B cell (primary cell): ENCODE measurements at regions not wholly inside any gene's neighbourhood (a gene's known extent, or its start where the extent isn't known, plus 50 kb on each side); places are given as distances from the start of the nearest gene placed in this dataset.

Source experiments
- ATAC-seq: fragments of 200-7000 bp; cut with Tn5 transposase; one replicate; pipeline ENCODE4 v1.10.0; 2021; ENCODE audit warnings: low read depth, mild to moderate bottlenecking, moderate number of reproducible peaks, moderate library complexity
- CTCF ChIA-PET: fragments of 350-600 bp; sonication (Branson Sonifier 250); formaldehyde crosslinking; loops from one replicate; lab custom pipeline; 2021; ENCODE audit warnings: antibody characterized with exemption, inconsistent platforms; lab: Charles Lee
- POLR2A ChIA-PET: fragments of 350-600 bp; sonication (Branson Sonifier 250); formaldehyde crosslinking; loops from one replicate; lab custom pipeline; 2021; ENCODE audit warnings: antibody characterized with exemption; lab: Charles Lee
- DNase-seq: peaks from one replicate; pipeline ENCODE4 v3.0.0; 2013
- H2AFZ ChIP-seq: 2 replicates; pipeline ENCODE4 v1.6.1; 2012; ENCODE audit warnings: mild to moderate bottlenecking, low read depth, low read length; ENCODE audit not compliant: insufficient read depth, poor library complexity, severe bottlenecking
- H3K27ac ChIP-seq, 2 donors: 1 replicate in 1 of 2; 2 replicates in 1 of 2; pipeline ENCODE4 v1.5.1; 2012 to 2013; ENCODE audit warnings: low read length in 2 of 2, mild to moderate bottlenecking in 2 of 2, moderate library complexity in 1 of 2
- H3K27me3 ChIP-seq, 4 experiments: fragments of 200-600 bp in 1 of 4; sonication (generic) in 1 of 4; replicated peaks in 1 of 4; 1 replicate in 2 of 4; 2 replicates in 2 of 4; pipeline versions ENCODE4 v1.6.1 to v1.7.0; 2013 to 2016; ENCODE audit warnings: low read length in 3 of 4, mild to moderate bottlenecking in 2 of 4, mixed read lengths in 1 of 4, moderate library complexity in 1 of 4; ENCODE audit not compliant: insufficient read depth in 4 of 4, control insufficient read depth in 3 of 4; ENCODE audit errors: control extremely low read depth in 1 of 4
- H3K36me3 ChIP-seq, 2 experiments: replicated peaks in 1 of 2; 1 replicate in 1 of 2; 2 replicates in 1 of 2; pipeline versions ENCODE4 v1.6.1 to v1.7.1; 2013; ENCODE audit warnings: low read length in 1 of 2; ENCODE audit not compliant: insufficient read depth in 2 of 2, control insufficient read depth in 1 of 2; ENCODE audit errors: control extremely low read depth in 1 of 2, extremely low read depth in 1 of 2
- H3K4me1 ChIP-seq, 2 donors: fragments of 200-600 bp in 1 of 2; sonication (generic) in 1 of 2; 1 replicate in 1 of 2; 2 replicates in 1 of 2; pipeline versions ENCODE4 v1.5.1 to v1.6.1; 2013 to 2017; ENCODE audit warnings: low read length in 2 of 2; ENCODE audit not compliant: control insufficient read depth in 2 of 2, insufficient read depth in 2 of 2
- H3K4me2 ChIP-seq: replicated peaks from 2 replicates; pipeline ENCODE3; 2012; ENCODE audit warnings: mild to moderate bottlenecking, low read depth, low read length; ENCODE audit not compliant: poor library complexity, severe bottlenecking
- H3K4me3 ChIP-seq, 5 experiments: fragments of 200-600 bp in 1 of 5; sonication (generic) in 1 of 5; 1 replicate in 3 of 5; 2 replicates in 2 of 5; pipeline versions ENCODE4 v1.5.1 to v1.7.0; 2011 to 2016; ENCODE audit warnings: low read length in 4 of 5, mild to moderate bottlenecking in 4 of 5, low read depth in 2 of 5, control low read depth in 1 of 5, moderate library complexity in 1 of 5; ENCODE audit not compliant: insufficient read depth in 1 of 5; ENCODE audit errors: control extremely low read depth in 1 of 5, extremely low read depth in 1 of 5
- H3K79me2 ChIP-seq: fragments of 200-600 bp; sonication (generic); one replicate; pipeline ENCODE4 v1.6.0; 2016; ENCODE audit warnings: low read length; ENCODE audit not compliant: control insufficient read depth, insufficient read depth
- H3K9ac ChIP-seq: fragments of 200-600 bp; sonication (generic); 2 replicates; pipeline ENCODE4 v1.6.1; 2017; ENCODE audit warnings: mild to moderate bottlenecking, low read length, moderate library complexity
- H3K9me3 ChIP-seq, 3 donors: one replicate each; pipeline versions ENCODE4 v1.6.1 to v1.7.1; 2013; ENCODE audit warnings: low read length in 2 of 3; ENCODE audit not compliant: control insufficient read depth in 2 of 3, insufficient read depth in 1 of 3; ENCODE audit errors: control extremely low read depth in 1 of 3
- H4K20me1 ChIP-seq: 2 replicates; pipeline ENCODE4 v1.6.0; 2012; ENCODE audit warnings: mild to moderate bottlenecking, low read length; ENCODE audit not compliant: insufficient read depth, control insufficient read depth, poor library complexity, severe bottlenecking
- H3K27ac Mint-ChIP-seq: one replicate; pipeline ENCODE4 v1.8.0; 2021; ENCODE audit warnings: mixed read lengths
- H3K27me3 Mint-ChIP-seq: one replicate; pipeline ENCODE4 v1.8.0; 2021; ENCODE audit warnings: mixed read lengths
- H3K4me1 Mint-ChIP-seq: one replicate; pipeline ENCODE4 v1.8.0; 2021; ENCODE audit warnings: mixed read lengths
- H3K4me3 Mint-ChIP-seq: one replicate; pipeline ENCODE4 v1.8.0; 2021; ENCODE audit warnings: mixed read lengths
- H3K9me3 Mint-ChIP-seq: one replicate; pipeline ENCODE4 v1.8.0; 2022; ENCODE audit warnings: mixed read lengths; ENCODE audit not compliant: insufficient read depth
- EZH2 ChIP-seq: IDR thresholded peaks from 2 replicates; pipeline ENCODE4 v1.6.1; 2012; ENCODE audit warnings: borderline replicate concordance, low read depth, mild to moderate bottlenecking, moderate library complexity, low read length; ENCODE audit not compliant: insufficient read depth, poor library complexity, severe bottlenecking
- WGBS: methylation state at CpG from one replicate; pipeline ENCODE4 v1.1.5; 2013; ENCODE audit warnings: missing lambda C conversion rate; ENCODE audit not compliant: insufficient coverage; 5-methylcytosine and 5-hydroxymethylcytosine counted together
- intact Hi-C: fragments of 100-400 bp; cut with micrococcal nuclease; formaldehyde crosslinking; loops from one replicate; pipeline ENCODE4 v1.10.0; 2022
- TF ChIP-seq, protein P1 (sequence below): fragments of 200-600 bp; IDR thresholded peaks from one replicate; pipeline ENCODE4 v1.8.0; 2022; ENCODE audit warnings: antibody characterized with exemption, mild to moderate bottlenecking

DNA sequence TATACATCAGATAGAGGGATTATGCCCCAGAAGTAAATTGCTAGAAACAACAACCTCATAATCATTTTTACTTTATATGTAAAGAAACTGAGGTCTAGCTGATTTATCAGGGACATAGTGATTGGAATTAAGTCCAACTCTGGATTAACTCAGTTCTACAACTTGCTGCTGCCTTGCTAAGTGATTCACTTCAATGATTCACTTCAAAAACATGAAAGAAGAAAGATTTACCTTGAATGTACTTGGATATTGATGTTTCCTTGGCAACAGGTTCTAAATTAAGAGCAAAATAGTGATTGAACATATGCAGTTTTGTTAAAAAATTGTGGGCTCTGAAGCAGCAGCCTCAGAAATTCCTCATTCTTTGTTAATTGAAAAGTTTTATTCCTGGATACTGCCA, 99.8 kb upstream of the H2AZ1 start:
- Histone ChIP-seq H3K36me3 (no peaks in the 10 kb centered on the region), H3K4me2 (no peak overlapping the region), H2AFZ (no peak overlapping the region), H3K4me3 (no peak overlapping the region), H3K9me3 (no peaks in the 10 kb centered on the region), H3K4me1 (no peaks in the 10 kb centered on the region), H3K79me2 (no peaks in the 10 kb centered on the region), H4K20me1 (no peaks in the 10 kb centered on the region), H3K27ac (no peak overlapping the region), H3K9ac (no peak overlapping the region), H3K27me3 (peaks cover 0 to 11% (median 0%) of the 10 kb centered on the region in 4 experiments)
- ChIA-PET POLR2A (no interaction called here), CTCF (no interaction called here)
- peaks cover 22% of the 10 kb centered on the region for H3K27me3 Mint-ChIP-seq
- H3K27ac Mint-ChIP-seq: no peak overlapping the region
- no peaks in the 10 kb centered on the region for H3K9me3 Mint-ChIP-seq
- no peaks in the 10 kb centered on the region for H3K4me1 Mint-ChIP-seq
- intact Hi-C loops: no loop called here
- no peak for ATAC-seq
- H3K4me3 Mint-ChIP-seq: no peak overlapping the region
- TF ChIP-seq, protein P1, sequence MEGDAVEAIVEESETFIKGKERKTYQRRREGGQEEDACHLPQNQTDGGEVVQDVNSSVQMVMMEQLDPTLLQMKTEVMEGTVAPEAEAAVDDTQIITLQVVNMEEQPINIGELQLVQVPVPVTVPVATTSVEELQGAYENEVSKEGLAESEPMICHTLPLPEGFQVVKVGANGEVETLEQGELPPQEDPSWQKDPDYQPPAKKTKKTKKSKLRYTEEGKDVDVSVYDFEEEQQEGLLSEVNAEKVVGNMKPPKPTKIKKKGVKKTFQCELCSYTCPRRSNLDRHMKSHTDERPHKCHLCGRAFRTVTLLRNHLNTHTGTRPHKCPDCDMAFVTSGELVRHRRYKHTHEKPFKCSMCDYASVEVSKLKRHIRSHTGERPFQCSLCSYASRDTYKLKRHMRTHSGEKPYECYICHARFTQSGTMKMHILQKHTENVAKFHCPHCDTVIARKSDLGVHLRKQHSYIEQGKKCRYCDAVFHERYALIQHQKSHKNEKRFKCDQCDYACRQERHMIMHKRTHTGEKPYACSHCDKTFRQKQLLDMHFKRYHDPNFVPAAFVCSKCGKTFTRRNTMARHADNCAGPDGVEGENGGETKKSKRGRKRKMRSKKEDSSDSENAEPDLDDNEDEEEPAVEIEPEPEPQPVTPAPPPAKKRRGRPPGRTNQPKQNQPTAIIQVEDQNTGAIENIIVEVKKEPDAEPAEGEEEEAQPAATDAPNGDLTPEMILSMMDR: no peak
- no peak for TF ChIP-seq EZH2
- no peak for DNase-seq

DNA sequence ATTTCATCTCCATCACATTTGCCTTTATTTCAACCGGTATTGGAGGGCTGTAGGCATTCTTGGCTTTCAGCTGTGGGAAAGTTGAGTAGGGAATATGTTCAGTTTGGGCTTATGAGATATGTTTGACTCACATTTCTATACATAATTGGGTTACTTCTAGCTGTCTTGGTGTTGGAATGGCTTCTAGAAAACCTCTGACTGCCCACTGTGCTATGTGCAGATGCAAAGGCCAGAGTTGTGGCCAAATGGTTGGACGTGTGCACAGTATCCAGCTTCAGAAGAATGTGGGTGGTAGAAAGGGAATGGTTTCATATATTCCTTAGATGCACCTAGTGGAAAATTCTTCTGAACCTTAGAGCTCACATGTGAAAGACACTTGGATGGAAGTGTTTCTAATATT, 92.6 kb upstream of the H2AZ1 start:
- H3K27me3 ChIP-seq: no peaks in the 10 kb centered on the region
- POLR2A ChIA-PET: no interaction called here
- no CpG with 5 or more reads among the region's 2 CpGs for WGBS
- no peak overlapping the region for H3K4me2 ChIP-seq
- CTCF ChIA-PET: interaction anchor here (0.5 kb wide), 1 partner anchor 81 kb away, joined by 3 read pairs; no protein-coding TSS in a partner anchor
- TF ChIP-seq, protein P1: no peak
- TF ChIP-seq EZH2: no peak
- H3K9me3 Mint-ChIP-seq: no peaks in the 10 kb centered on the region
- H3K9ac ChIP-seq: no peak overlapping the region
- no peaks in the 10 kb centered on the region for H4K20me1 ChIP-seq
- ATAC-seq (no peak), DNase-seq (no peak)
- peaks cover 0 to 5% (median 0%) of the 10 kb centered on the region in 3 donors for H3K9me3 ChIP-seq
- intact Hi-C loops: no loop called here
- H2AFZ ChIP-seq: no peak overlapping the region
- H3K79me2 ChIP-seq: no peaks in the 10 kb centered on the region
- H3K4me3 Mint-ChIP-seq: no peak overlapping the region
- no peak overlapping the region for H3K4me3 ChIP-seq
- H3K27ac Mint-ChIP-seq: no peak overlapping the region
- no peaks in the 10 kb centered on the region for H3K4me1 Mint-ChIP-seq
- H3K4me1 ChIP-seq: no peaks in the 10 kb centered on the region
- H3K27ac ChIP-seq: no peak overlapping the region
- H3K27me3 Mint-ChIP-seq: no peaks in the 10 kb centered on the region
- no peaks in the 10 kb centered on the region for H3K36me3 ChIP-seq
